ENCODE measurements at regions not wholly inside any gene's neighbourhood (a gene's known extent, or its start where the extent isn't known, plus 50 kb on each side); places are given as distances from the start of the nearest gene placed in this dataset.

- no peak for DNase-seq
Measured at GRCh38 chr13:70874636-70875035, 766.4 kb upstream of the KLHL1 start.

- DNase-seq, result no peak
Measured at GRCh38 chr13:70864731-70865130, 756.5 kb upstream of the KLHL1 start.

- DNase-seq, result no peak
Measured at GRCh38 chr13:70856711-70857110, 748.5 kb upstream of the KLHL1 start.

- no peak for DNase-seq
Measured at GRCh38 chr13:70856025-70856424, 747.8 kb upstream of the KLHL1 start.

DNA sequence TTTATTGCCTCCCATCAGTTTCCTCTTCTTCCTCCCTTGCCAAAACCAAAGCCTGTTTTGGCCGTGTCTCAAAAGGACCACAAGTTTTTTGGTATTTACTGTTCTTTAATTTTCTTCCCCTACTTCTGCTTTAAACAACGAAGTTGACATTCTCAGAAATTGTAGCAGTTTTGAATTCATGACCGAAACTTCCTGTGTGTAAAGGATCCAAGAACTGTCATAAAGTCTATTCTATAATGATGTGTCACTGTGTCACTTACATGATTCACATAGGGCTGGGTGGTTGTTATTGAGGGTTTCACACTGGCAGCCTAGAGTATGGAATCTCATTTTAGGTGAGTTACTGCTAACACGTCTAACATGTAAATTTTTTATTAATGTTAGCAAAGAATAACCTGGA, 741.0 kb upstream of the KLHL1 start:
- DNase-seq, result no peak

GRCh38 chr13:70844391-70845108, 736.3 kb upstream of the KLHL1 start:
- no peak for DNase-seq

GRCh38 chr13:70842062-70842644, 733.9 kb upstream of the KLHL1 start:
- no peak for DNase-seq

DNA sequence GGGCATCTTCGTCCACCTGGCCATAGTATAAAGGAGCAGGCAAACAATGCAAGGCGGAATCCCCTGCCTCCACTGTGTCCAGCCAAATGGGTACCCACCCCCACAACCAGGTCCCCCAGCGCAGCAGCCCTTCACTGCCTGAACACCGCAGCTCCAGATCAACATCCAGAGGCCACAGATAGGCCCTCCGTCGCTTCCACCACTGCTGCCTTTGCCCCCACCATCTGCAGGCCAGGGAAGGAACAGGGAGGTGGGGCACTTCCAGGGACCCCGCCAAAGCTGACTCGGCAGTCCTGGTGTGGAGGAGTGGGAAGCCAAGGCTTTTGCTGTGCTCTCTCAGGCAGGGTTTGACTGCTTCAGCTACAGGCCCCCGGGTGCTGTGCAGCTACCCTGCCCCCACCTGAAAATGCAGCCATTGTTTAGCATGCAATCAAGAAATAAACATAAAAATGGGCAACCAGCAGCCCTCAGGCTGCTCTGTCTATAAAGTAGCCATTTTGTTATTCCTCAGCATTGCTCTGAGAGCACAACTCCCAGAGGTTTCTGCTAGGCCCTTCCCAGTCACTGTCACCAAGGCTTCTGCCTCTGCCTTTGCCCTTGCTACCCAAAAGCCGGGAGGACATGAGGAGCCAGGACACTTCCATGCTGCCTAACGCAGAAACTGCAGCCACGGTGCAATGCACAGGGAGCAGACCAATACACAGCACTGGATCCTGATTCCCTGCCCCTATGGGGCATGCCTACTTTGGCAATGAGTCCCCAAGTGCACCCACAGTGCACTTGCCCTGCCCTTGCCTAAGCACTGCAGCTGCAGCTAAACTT, 733.2 kb upstream of the KLHL1 start:
- DNase-seq, result no peak

DNA sequence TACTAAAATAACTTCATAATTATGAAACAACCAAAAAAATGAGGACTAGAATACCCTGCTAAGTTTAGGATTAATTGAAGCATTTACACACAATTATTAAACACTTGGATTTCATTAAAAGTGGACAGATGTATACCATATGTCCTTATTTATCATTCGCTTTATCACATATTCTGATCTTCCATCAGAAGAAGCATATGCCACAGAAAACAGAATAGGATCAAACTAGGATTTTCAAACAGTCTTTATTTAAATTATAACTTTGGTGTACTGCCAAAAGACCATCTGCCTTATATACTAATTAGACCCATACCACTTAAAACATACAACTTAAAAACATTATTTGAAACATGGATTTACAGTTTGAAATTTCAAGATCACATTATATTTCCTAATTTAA, 727.1 kb upstream of the KLHL1 start:
- DNase-seq, result no peak

- DNase-seq, result no peak
Measured at GRCh38 chr13:70829748-70830147, 721.5 kb upstream of the KLHL1 start.

DNA sequence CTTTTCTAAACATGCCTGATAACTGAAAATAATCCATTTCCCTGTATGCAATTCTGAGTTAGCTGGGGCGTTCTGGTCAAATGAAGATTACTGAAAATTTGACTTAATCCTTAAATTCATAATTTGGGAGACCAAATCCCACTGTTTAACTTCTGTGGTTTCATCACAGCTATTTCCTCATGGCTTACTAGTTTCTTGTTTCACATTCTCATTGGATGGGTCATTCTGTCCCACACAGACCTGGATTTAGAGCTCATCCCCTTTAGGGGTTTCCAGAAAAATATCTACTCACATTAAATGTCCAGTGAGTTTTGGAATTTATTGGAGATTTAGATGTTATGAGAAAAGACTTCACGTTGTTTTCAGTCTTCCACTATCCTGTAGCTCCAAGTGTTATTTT, 709.3 kb upstream of the KLHL1 start:
- no peak for DNase-seq

GRCh38 chr13:70816853-70817252, 708.6 kb upstream of the KLHL1 start:
- no peak for DNase-seq

- DNase-seq, result no peak
Measured at GRCh38 chr13:70814684-70815083, 706.4 kb upstream of the KLHL1 start.

GRCh38 chr13:70812481-70812880, 704.2 kb upstream of the KLHL1 start:
- no peak for DNase-seq

- DNase-seq, result no peak
Measured at GRCh38 chr13:70809588-70809987, 701.3 kb upstream of the KLHL1 start.

DNA sequence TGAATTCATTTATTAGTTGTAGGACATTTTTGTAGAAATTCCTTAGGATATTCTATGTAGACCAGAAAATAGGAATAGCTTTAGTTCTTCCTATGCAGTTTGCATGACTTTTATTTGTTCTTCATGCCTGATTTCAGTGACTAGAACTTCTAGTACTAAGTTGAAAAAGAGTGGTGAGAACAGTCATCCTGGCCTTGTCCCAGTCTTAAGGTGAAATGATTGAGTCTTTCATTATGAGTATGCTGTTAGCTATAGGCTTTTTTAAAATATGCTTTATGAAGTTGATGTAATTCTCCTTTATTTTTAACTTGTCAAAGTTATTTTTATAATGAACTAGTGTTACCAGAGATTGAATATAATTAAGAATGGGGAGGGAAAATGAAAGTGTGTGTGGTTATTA, 690.1 kb upstream of the KLHL1 start:
- no peak for DNase-seq

DNA sequence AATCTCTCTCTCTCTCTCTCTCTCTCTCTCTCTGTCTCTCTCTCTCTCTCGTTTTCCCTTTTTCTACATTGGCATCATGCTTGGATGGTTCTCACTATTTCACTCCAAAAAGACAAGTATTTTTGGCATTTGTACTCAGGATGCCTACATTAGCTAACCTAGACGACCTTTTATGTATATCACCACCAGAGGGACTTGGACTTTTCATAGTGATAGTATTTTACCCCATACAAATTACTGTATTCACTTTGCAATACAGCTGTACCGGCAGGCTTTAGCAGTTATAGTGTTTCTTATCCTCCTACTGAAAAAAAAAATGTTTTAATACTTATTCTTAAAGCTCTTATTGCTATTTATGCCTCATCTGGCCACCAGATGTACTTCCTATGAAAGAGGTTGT, 687.2 kb upstream of the KLHL1 start:
- no peak for DNase-seq

DNA sequence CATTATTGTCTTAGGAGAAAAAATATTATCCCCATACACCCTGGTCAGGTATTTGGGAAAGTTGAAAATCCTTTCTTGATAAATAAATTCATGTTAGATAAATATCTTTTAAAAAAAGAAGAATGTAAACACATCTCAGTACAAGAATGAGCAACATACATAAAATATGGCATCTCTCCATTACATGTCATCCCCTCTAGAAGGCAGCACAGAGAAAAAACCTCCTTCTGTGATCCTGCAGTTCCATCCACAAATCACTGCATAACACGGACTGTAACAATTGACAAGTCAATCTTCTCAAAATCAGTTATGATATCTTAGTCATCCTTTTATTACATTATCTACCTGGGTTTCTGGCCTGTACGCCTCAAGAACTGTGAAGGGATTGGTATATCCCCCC, 683.9 kb upstream of the KLHL1 start:
- no peak for DNase-seq

DNA sequence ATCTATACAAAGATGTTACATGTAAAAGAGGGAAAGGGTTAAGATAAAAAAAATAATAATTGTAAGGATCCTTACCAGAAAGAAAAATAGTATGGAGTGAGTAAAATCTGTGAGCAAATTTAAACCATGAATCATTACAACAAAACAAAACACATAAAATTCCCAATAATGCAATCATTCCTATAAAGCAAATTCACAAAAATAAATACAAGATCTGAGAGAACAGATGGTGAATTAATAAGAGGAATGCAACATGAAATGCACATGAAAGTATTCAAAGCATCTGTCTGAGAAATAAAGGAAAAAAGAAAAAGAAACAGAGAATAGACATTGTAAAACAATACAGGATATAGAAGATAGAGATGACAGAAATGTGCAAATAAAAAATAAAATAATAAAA, 681.5 kb upstream of the KLHL1 start:
- DNase-seq, result no peak

- DNase-seq, result no peak
Measured at GRCh38 chr13:70788074-70788473, 679.8 kb upstream of the KLHL1 start.

GRCh38 chr13:70784207-70784989, 676.1 kb upstream of the KLHL1 start:
- DNase-seq, result no peak

DNA sequence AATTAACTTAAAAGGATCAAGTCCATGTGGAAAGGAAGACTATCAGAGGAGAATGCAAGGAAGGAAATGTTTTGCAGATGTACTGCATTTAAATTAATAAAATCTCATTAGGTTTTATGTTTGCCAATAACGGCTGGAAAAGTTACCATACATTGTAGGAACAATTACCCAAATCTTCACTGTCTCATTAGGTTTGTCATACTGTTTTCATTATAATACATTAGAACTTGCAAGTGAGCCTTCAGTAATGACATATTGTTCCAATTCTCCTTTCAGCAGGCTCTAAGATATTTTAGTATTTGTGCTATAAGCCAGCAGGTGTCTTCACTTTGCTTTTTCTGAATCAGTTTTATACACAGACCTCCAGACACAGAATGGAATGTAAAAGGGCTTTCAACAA, 661.6 kb upstream of the KLHL1 start:
- DNase-seq, result no peak

DNA sequence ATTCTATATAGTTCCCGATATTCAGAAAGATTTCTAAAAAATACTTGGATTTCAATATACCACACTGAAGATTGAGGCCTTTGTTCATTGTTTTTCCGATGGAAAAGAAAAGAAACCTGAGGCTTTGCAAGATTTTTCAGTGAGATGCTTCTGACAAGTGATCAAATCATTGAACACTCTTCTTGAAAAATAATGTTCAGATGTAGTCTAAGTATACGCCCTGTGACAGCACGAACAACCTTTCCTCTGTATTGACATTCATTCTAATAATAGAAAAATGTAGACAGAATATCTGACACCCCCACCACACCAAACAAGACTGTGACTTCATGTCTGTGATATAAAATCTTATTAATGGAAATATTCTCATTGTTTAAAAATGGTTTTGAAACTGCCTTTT, 650.7 kb upstream of the KLHL1 start:
- no peak for DNase-seq

Measured in HCEC 1CT (cell line).